ENCODE measurements at regions not wholly inside any gene's neighbourhood (a gene's known extent, or its start where the extent isn't known, plus 50 kb on each side); places are given as distances from the start of the nearest gene placed in this dataset.

GRCh38 chr5:144093868-144094267, 76.6 kb downstream of the YIPF5 start:
- ATAC-seq (no peak), DNase-seq (no peak)
- intact Hi-C loops (cut with DNase I), result no loop called here
- no peak overlapping the region for H3K27ac ChIP-seq (ENCODE audit: low read length)
- H3K4me1 ChIP-seq (ENCODE audit: control insufficient read depth, insufficient read depth, low read length), result no peaks in the 10 kb centered on the region
- 72% methylated on average over 2 of the region's 2 CpGs for WGBS
- H3K4me3 ChIP-seq (ENCODE audit: low read length), result no peak overlapping the region
- H3K27me3 ChIP-seq (ENCODE audit: control insufficient read depth, insufficient read depth), result no peaks in the 10 kb centered on the region
- H3K9me3 ChIP-seq (ENCODE audit: control insufficient read depth, low read length), result no peaks in the 10 kb centered on the region

- DNase-seq, result no peak
- 88% methylated on average over 1 of the region's 1 CpG for WGBS
- ATAC-seq, result no peak
- Histone ChIP-seq H3K27me3 (ENCODE audit: control insufficient read depth, insufficient read depth) (no peaks in the 10 kb centered on the region), H3K4me1 (ENCODE audit: control insufficient read depth, insufficient read depth, low read length) (no peaks in the 10 kb centered on the region), H3K4me3 (ENCODE audit: low read length) (no peak overlapping the region), H3K9me3 (ENCODE audit: control insufficient read depth, low read length) (no peaks in the 10 kb centered on the region), H3K27ac (ENCODE audit: low read length) (no peak overlapping the region)
- intact Hi-C loops (cut with DNase I), result no loop called here
These were observed 69.8 kb downstream of the YIPF5 start for GRCh38 chr5:144100702-144101101.

GRCh38 chr5:144101616-144102015, 68.8 kb downstream of the YIPF5 start:
- ATAC-seq, result no peak

GRCh38 chr5:144102361-144102760, 68.1 kb downstream of the YIPF5 start:
- WGBS, result 88% methylated on average over 2 of the region's 2 CpGs
- Histone ChIP-seq H3K27me3 (ENCODE audit: control insufficient read depth, insufficient read depth) (no peaks in the 10 kb centered on the region), H3K4me3 (ENCODE audit: low read length) (no peak overlapping the region), H3K4me1 (ENCODE audit: control insufficient read depth, insufficient read depth, low read length) (no peaks in the 10 kb centered on the region), H3K9me3 (ENCODE audit: control insufficient read depth, low read length) (no peaks in the 10 kb centered on the region), H3K27ac (ENCODE audit: low read length) (no peak overlapping the region)
- DNase-seq (no peak), ATAC-seq (no peak)
- intact Hi-C loops (cut with DNase I), result no loop called here

More at GRCh38 chr5:144101616-144102015, 68.8 kb downstream of the YIPF5 start:
- Histone ChIP-seq H3K4me3 (ENCODE audit: low read length) (no peak overlapping the region), H3K27me3 (ENCODE audit: control insufficient read depth, insufficient read depth) (no peaks in the 10 kb centered on the region), H3K9me3 (ENCODE audit: control insufficient read depth, low read length) (no peaks in the 10 kb centered on the region), H3K4me1 (ENCODE audit: control insufficient read depth, insufficient read depth, low read length) (no peaks in the 10 kb centered on the region), H3K27ac (ENCODE audit: low read length) (no peak overlapping the region)
- DNase-seq, result no peak
- 74% methylated on average over 1 of the region's 1 CpG for WGBS
- intact Hi-C loops (cut with DNase I), result no loop called here

GRCh38 chr5:144102979-144103378, 67.5 kb downstream of the YIPF5 start:
- Histone ChIP-seq H3K27me3 (ENCODE audit: control insufficient read depth, insufficient read depth) (no peaks in the 10 kb centered on the region), H3K27ac (ENCODE audit: low read length) (no peak overlapping the region), H3K9me3 (ENCODE audit: control insufficient read depth, low read length) (no peaks in the 10 kb centered on the region), H3K4me3 (ENCODE audit: low read length) (no peak overlapping the region), H3K4me1 (ENCODE audit: control insufficient read depth, insufficient read depth, low read length) (no peaks in the 10 kb centered on the region)
- ATAC-seq, result no peak
- DNase-seq, result no peak
- WGBS, result 72% methylated on average over 2 of the region's 2 CpGs
- intact Hi-C loops (cut with DNase I), result no loop called here

- WGBS, result 81% methylated on average over 6 of the region's 6 CpGs
- ATAC-seq (no peak), DNase-seq (no peak)
- Histone ChIP-seq H3K4me3 (ENCODE audit: low read length) (no peak overlapping the region), H3K27me3 (ENCODE audit: control insufficient read depth, insufficient read depth) (no peaks in the 10 kb centered on the region), H3K9me3 (ENCODE audit: control insufficient read depth, low read length) (no peaks in the 10 kb centered on the region), H3K27ac (ENCODE audit: low read length) (no peak overlapping the region), H3K4me1 (ENCODE audit: control insufficient read depth, insufficient read depth, low read length) (no peaks in the 10 kb centered on the region)
- intact Hi-C loops (cut with DNase I), result no loop called here
These were observed 66.6 kb downstream of the YIPF5 start for GRCh38 chr5:144103611-144104485.

GRCh38 chr5:144105371-144105770, 65.1 kb downstream of the YIPF5 start:
- intact Hi-C loops (cut with DNase I), result no loop called here
- H3K9me3 ChIP-seq (ENCODE audit: control insufficient read depth, low read length), result no peaks in the 10 kb centered on the region
- WGBS, result 83% methylated on average over 1 of the region's 1 CpG
- H3K27me3 ChIP-seq (ENCODE audit: control insufficient read depth, insufficient read depth), result no peaks in the 10 kb centered on the region
- DNase-seq (no peak), ATAC-seq (no peak)
- H3K4me1 ChIP-seq (ENCODE audit: control insufficient read depth, insufficient read depth, low read length), result no peaks in the 10 kb centered on the region
- no peak overlapping the region for H3K27ac ChIP-seq (ENCODE audit: low read length)
- H3K4me3 ChIP-seq (ENCODE audit: low read length), result no peak overlapping the region

GRCh38 chr5:144108131-144108530, 62.3 kb downstream of the YIPF5 start:
- DNase-seq (no peak), ATAC-seq (no peak)
- no peaks in the 10 kb centered on the region for H3K4me1 ChIP-seq (ENCODE audit: control insufficient read depth, insufficient read depth, low read length)
- no peaks in the 10 kb centered on the region for H3K27me3 ChIP-seq (ENCODE audit: control insufficient read depth, insufficient read depth)
- intact Hi-C loops (cut with DNase I), result no loop called here
- H3K4me3 ChIP-seq (ENCODE audit: low read length), result no peak overlapping the region
- no peaks in the 10 kb centered on the region for H3K9me3 ChIP-seq (ENCODE audit: control insufficient read depth, low read length)
- no peak overlapping the region for H3K27ac ChIP-seq (ENCODE audit: low read length)

Measured in right cardiac atrium (tissue), 5 donors.